ENCODE measurements at regions not wholly inside any gene's neighbourhood (a gene's known extent, or its start where the extent isn't known, plus 50 kb on each side); places are given as distances from the start of the nearest gene placed in this dataset.

DNA sequence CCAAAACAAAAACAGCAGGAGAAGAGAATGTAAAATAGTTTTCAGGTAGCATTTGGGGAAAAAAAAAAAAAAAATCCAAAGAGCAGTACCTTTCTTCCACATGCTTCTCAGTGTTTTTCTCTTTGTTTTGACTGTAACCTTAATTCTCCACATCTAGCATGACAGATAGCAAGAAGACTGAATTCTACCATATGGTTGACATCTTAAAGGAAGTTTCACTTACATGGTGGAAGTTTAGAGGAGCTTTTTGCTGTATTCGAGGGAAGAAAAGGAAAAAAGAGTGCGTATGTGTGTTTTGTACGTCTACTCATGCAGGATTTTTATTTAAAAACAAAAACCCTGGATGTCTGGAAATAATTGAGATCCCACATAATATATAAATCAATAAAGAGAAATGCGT is 604.8 kb downstream of the CCDC171 start:
- TF ChIP-seq, protein P1, sequence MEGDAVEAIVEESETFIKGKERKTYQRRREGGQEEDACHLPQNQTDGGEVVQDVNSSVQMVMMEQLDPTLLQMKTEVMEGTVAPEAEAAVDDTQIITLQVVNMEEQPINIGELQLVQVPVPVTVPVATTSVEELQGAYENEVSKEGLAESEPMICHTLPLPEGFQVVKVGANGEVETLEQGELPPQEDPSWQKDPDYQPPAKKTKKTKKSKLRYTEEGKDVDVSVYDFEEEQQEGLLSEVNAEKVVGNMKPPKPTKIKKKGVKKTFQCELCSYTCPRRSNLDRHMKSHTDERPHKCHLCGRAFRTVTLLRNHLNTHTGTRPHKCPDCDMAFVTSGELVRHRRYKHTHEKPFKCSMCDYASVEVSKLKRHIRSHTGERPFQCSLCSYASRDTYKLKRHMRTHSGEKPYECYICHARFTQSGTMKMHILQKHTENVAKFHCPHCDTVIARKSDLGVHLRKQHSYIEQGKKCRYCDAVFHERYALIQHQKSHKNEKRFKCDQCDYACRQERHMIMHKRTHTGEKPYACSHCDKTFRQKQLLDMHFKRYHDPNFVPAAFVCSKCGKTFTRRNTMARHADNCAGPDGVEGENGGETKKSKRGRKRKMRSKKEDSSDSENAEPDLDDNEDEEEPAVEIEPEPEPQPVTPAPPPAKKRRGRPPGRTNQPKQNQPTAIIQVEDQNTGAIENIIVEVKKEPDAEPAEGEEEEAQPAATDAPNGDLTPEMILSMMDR (conservative IDR thresholded peaks at IDR 0.05) = no peak
- H3K9me3 ChIP-seq (ENCODE audit: control insufficient read depth, low read length) = no peaks in the 10 kb centered on the region
- Mint-ChIP-seq H3K27me3 (ENCODE audit: insufficient read depth) (peaks cover 33% of the 10 kb centered on the region), H3K4me3 (no peak overlapping the region), H3K27ac (no peak overlapping the region), H3K9me3 (no peaks in the 10 kb centered on the region), H3K4me1 (peaks cover 12% of the 10 kb centered on the region), H3K36me3 (ENCODE audit: low read depth) (no peaks in the 10 kb centered on the region)
- H3K27me3 ChIP-seq (ENCODE audit: control insufficient read depth, insufficient read depth, low read length, poor library complexity, severe bottlenecking) = peaks cover 30% of the 10 kb centered on the region
- no peak overlapping the region for H3K27ac ChIP-seq (ENCODE audit: low read depth, low read length)
- no peak overlapping the region for H3K4me3 ChIP-seq (ENCODE audit: low read length)
- H3K36me3 ChIP-seq (ENCODE audit: control insufficient read depth, insufficient read depth, low read length) = no peaks in the 10 kb centered on the region
- H3K4me1 ChIP-seq (ENCODE audit: control insufficient read depth, insufficient read depth, low read length) = peaks cover 6% of the 10 kb centered on the region
- 89% methylated on average over 4 of the region's 4 CpGs; no CpG with 5 or more reads in 1 of the 2 experiments for WGBS, 2 experiments (ENCODE audit: insufficient coverage in 1 of 2, insufficient read length in 1 of 2)
- DNase-seq = no peak
- H3K9ac ChIP-seq (ENCODE audit: extremely low read depth, low read length, poor library complexity, severe bottlenecking) = no peak overlapping the region

DNA sequence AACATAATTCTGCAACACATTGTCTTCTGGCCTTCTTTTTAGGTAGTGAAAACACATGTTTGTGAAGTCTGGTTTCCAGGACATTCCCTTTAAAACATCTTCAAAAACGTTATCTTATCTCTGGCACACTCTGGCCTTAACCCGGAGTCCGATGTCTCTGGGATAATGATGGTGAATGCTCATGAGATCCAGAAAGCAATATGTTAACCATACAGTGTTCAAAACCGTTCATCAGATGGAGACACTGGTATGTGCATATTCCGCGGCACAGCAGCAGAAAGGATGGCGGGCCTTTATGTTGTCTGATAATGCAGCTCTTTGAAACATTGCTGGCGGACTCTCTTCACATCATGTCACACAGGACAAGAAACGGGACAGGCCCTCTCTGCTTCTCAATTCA is 605.2 kb downstream of the CCDC171 start:
- H3K9ac ChIP-seq (ENCODE audit: extremely low read depth, low read length, poor library complexity, severe bottlenecking) = no peak overlapping the region
- no peak overlapping the region for H3K27ac Mint-ChIP-seq

DNA sequence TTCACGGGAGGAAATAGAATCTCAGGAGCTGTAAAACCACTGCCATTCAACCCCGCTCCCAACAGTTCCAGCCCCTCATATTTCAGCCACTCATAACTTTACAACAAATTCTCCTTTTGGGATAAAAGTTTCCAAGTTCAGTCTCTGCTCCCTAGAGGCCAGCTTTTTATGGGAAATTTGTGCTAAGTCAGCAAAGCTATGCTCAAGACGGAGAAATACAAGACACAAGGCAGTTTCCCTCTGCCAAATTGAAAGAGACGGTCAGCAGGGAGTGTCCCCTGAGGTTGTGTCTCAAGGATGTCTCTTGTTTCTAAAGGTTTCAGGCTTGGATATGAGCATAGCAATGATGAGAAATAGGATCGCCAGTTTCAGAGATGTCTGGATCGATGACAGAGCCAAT is 608.6 kb downstream of the CCDC171 start:
- H3K4me1 Mint-ChIP-seq = peaks cover 3% of the 10 kb centered on the region
- TF ChIP-seq, protein P1 (conservative IDR thresholded peaks at IDR 0.05) = no peak
- no peak overlapping the region for H3K27ac Mint-ChIP-seq
- Histone ChIP-seq H3K9me3 (ENCODE audit: control insufficient read depth, low read length) (no peaks in the 10 kb centered on the region), H3K36me3 (ENCODE audit: control insufficient read depth, insufficient read depth, low read length) (no peaks in the 10 kb centered on the region), H3K4me1 (ENCODE audit: control insufficient read depth, insufficient read depth, low read length) (peaks cover 3% of the 10 kb centered on the region), H3K27me3 (ENCODE audit: control insufficient read depth, insufficient read depth, low read length, poor library complexity, severe bottlenecking) (no peaks in the 10 kb centered on the region), H3K4me3 (ENCODE audit: low read length) (no peak overlapping the region), H3K9ac (ENCODE audit: extremely low read depth, low read length, poor library complexity, severe bottlenecking) (no peak overlapping the region), H3K27ac (ENCODE audit: low read depth, low read length) (no peak overlapping the region)
- no peaks in the 10 kb centered on the region for H3K36me3 Mint-ChIP-seq (ENCODE audit: low read depth)
- H3K4me3 Mint-ChIP-seq = no peak overlapping the region
- WGBS, 2 experiments (ENCODE audit: insufficient coverage in 1 of 2, insufficient read length in 1 of 2) = 97 to 100% methylated on average over 4 to 6 of the region's 6 CpGs
- H3K27me3 Mint-ChIP-seq (ENCODE audit: insufficient read depth) = peaks cover 11% of the 10 kb centered on the region
- H3K9me3 Mint-ChIP-seq = no peaks in the 10 kb centered on the region
- DNase-seq = no peak

More for the DNA sequence above, 605.2 kb downstream of the CCDC171 start:
- Mint-ChIP-seq H3K36me3 (ENCODE audit: low read depth) (no peaks in the 10 kb centered on the region), H3K27me3 (ENCODE audit: insufficient read depth) (peaks cover 29% of the 10 kb centered on the region), H3K4me1 (peaks cover 12% of the 10 kb centered on the region), H3K4me3 (no peak overlapping the region), H3K9me3 (no peaks in the 10 kb centered on the region)
- Histone ChIP-seq H3K9me3 (ENCODE audit: control insufficient read depth, low read length) (no peaks in the 10 kb centered on the region), H3K4me3 (ENCODE audit: low read length) (no peak overlapping the region), H3K27me3 (ENCODE audit: control insufficient read depth, insufficient read depth, low read length, poor library complexity, severe bottlenecking) (peaks cover 27% of the 10 kb centered on the region), H3K4me1 (ENCODE audit: control insufficient read depth, insufficient read depth, low read length) (peaks cover 6% of the 10 kb centered on the region), H3K36me3 (ENCODE audit: control insufficient read depth, insufficient read depth, low read length) (no peaks in the 10 kb centered on the region), H3K27ac (ENCODE audit: low read depth, low read length) (no peak overlapping the region)
- WGBS, 2 experiments (ENCODE audit: insufficient coverage in 1 of 2, insufficient read length in 1 of 2) = 87 to 92% methylated on average over 7 to 9 of the region's 9 CpGs
- TF ChIP-seq, protein P1 (conservative IDR thresholded peaks at IDR 0.05) = no peak
- no peak for DNase-seq
